ENCODE measurements at regions not wholly inside any gene's neighbourhood (a gene's known extent, or its start where the extent isn't known, plus 50 kb on each side); places are given as distances from the start of the nearest gene placed in this dataset.

GRCh38 chr22:27616033-27616432 lies 185.5 kb downstream of the MN1 start (continued):
- no peak for TF ChIP-seq TSHZ2 (CRISPR knock-in tag; IDR thresholded peaks at IDR 0.05)
- TF ChIP-seq ESRRG (CRISPR knock-in tag; IDR thresholded peaks at IDR 0.05): no peak
- no peak for TF ChIP-seq ARNTL (CRISPR knock-in tag; IDR thresholded peaks at IDR 0.05; ENCODE audit: borderline replicate concordance, low read depth)
- TF ChIP-seq PPARA (CRISPR knock-in tag; IDR thresholded peaks at IDR 0.05; ENCODE audit: borderline replicate concordance): no peak
- TF ChIP-seq ZNF8 (CRISPR knock-in tag; IDR thresholded peaks at IDR 0.05): no peak
- TF ChIP-seq TOX (CRISPR knock-in tag; IDR thresholded peaks at IDR 0.05; ENCODE audit: borderline replicate concordance): no peak
- TF ChIP-seq ZFP3 (CRISPR knock-in tag; IDR thresholded peaks at IDR 0.05): no peak

- no peak; the same call in 2 of the 3 replicates for ATAC-seq
- TF ChIP-seq ZC3H10 (CRISPR knock-in tag; IDR thresholded peaks at IDR 0.05): no peak
- TF ChIP-seq TSHZ2 (CRISPR knock-in tag; IDR thresholded peaks at IDR 0.05): no peak
- no peak for TF ChIP-seq ISL1 (CRISPR knock-in tag; IDR thresholded peaks at IDR 0.05)
- no peak for TF ChIP-seq BACH2 (CRISPR knock-in tag; IDR thresholded peaks at IDR 0.05; ENCODE audit: borderline replicate concordance)
- no peak for TF ChIP-seq ZNF565 (CRISPR knock-in tag; conservative IDR thresholded peaks at IDR 0.05; ENCODE audit: low read depth)
- TF ChIP-seq PATZ1 (CRISPR knock-in tag; IDR thresholded peaks at IDR 0.05; ENCODE audit: borderline replicate concordance): no peak
- TF ChIP-seq ZNF8 (CRISPR knock-in tag; IDR thresholded peaks at IDR 0.05): no peak
- TF ChIP-seq SNAI2 (CRISPR knock-in tag; IDR thresholded peaks at IDR 0.05): no peak
- TF ChIP-seq ARNTL (CRISPR knock-in tag; IDR thresholded peaks at IDR 0.05; ENCODE audit: borderline replicate concordance, low read depth): no peak
- TF ChIP-seq POU6F1 (CRISPR knock-in tag; IDR thresholded peaks at IDR 0.05; ENCODE audit: borderline replicate concordance, low read depth): no peak
- no peak for TF ChIP-seq GLIS3 (CRISPR knock-in tag; IDR thresholded peaks at IDR 0.05)
Observed at GRCh38 chr22:27617214-27617881, 184.2 kb downstream of the MN1 start.

GRCh38 chr22:27620367-27621154 lies 181.0 kb downstream of the MN1 start:
- TF ChIP-seq PPARA (CRISPR knock-in tag; IDR thresholded peaks at IDR 0.05; ENCODE audit: borderline replicate concordance): no peak
- TF ChIP-seq ZNF70 (CRISPR knock-in tag; IDR thresholded peaks at IDR 0.05): no peak
- peak; percentile 46; the same call in 1 of the 2 replicates for TF ChIP-seq TCF4 (CRISPR knock-in tag; IDR thresholded peaks at IDR 0.05; ENCODE audit: borderline replicate concordance)
- no peak for ATAC-seq
